GM19238 (cell line): ENCODE measurements at regions not wholly inside any gene's neighbourhood (a gene's known extent, or its start where the extent isn't known, plus 50 kb on each side); places are given as distances from the start of the nearest gene placed in this dataset.
"Not testable (repeated sequence)": the region's sequence is repeated elsewhere in the genome, so short reads cannot be mapped to it uniquely, and the experiment has no call there.

Experiments
- DNase-seq: peaks from one replicate; pipeline ENCODE4 v3.0.0; 2011; ENCODE audit warnings: low spot score; ENCODE audit not compliant: insufficient read length

DNA sequence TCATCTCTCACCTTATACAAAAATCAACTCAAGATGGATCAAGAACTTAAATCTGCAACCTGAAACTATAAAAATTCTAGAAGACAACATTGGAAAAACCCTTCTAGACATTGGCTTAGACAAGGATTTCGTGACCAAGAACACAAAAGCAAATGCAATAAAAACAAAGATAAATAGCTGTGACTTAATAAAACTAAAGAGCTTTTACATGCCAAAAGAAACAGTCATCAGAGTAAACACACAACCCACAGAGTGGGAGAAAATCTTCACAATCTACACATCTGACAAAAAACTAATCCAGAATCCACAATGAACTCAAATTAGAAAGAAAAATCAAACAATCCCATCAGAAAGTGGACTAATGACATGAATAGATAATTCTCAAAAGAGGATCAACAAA lies 532.4 kb downstream of the KIF20B start:
- DNase-seq = not testable (repeated sequence)

DNA sequence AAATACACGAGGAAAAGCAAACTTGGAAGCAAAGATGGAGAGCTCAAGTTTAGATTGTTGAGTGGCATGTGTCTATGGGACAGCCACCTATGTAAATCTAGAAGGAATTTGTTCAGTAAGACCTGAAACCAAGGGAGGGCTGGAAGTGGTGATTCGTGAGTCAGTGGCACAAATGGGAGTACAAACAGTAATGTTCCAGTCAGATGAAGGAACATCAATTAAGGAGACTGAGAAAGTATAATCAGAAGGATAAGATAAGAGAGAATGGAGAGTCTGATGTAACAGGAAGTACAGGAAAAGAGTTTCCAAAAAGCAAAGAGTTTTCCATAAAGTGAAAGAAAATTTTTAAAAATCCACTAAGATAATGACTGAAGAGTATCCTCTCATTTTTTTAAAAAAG lies 544.2 kb downstream of the KIF20B start:
- no peak for DNase-seq

DNA sequence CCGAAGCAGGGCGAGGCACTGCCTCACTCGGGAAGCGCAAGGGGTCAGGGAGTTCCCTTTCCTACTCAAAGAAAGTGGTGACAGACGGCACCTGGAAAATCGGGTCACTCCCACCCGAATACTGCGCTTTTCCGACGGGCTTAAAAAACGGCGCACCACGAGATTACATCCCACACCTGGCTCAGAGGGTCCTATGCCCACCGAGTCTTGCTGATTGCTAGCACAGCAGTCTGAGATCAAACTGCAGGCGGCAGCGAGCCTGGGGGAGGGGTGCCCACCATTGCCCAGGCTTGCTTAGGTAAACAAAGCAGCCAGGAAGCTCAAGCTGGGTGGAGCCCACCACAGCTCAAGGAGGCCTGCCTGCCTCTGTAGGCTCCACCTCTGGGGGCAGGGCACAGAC lies 549.4 kb downstream of the KIF20B start:
- DNase-seq = not testable (repeated sequence)

DNA sequence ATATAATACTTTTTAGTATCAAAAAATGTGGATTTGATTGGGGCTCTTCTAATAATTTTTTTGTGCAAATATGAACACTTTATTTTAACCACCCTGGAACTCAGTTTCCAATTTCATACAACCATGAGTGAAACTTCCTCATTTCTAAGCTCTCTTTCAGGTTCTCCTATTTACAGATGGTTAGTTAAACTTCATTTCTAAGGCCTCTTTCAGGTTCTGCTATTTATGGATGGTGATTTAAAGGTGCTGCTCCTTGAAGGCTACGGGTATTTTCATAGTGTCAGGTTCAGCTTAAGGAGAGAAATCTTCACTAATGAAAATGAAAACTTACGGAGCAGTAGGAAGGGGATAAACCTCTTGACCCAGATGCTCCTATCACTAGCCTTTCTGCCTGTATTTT lies 568.3 kb downstream of the KIF20B start:
- no peak for DNase-seq

DNA sequence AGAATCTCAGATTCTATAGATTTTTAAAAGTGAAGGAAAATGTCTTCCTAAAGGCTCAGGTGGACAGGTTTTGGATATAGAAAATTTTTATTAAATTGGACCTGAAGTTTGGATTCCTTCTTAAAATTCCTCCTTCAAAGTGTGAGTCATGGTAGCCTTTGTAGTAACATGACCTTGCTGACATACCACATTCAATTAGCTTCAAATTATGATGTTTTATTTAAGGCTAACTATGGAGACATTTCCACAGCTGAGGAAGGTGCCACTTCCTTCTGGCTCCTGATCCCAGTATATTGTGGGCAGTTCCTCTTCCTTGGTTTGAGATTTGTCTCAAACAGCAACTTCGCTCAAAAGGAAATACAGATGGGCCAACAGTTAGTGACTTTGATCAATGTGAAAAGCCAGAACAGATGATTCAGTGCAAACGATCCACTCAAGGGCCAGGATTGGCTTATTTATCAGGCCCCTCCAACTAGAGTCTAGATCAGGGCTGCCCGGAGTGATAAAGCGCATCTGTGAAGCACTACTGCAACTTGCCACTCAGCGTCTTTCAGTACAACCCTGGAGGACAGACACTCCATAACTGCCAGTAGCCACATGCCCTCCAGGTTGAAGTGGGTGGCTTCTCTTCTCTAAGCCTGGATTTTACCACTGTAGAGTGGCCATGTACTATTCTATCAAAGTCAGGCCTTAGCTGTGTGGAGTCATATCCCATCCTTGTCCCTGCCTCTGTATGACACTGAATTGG lies 573.5 kb downstream of the KIF20B start:
- no peak for DNase-seq

DNA sequence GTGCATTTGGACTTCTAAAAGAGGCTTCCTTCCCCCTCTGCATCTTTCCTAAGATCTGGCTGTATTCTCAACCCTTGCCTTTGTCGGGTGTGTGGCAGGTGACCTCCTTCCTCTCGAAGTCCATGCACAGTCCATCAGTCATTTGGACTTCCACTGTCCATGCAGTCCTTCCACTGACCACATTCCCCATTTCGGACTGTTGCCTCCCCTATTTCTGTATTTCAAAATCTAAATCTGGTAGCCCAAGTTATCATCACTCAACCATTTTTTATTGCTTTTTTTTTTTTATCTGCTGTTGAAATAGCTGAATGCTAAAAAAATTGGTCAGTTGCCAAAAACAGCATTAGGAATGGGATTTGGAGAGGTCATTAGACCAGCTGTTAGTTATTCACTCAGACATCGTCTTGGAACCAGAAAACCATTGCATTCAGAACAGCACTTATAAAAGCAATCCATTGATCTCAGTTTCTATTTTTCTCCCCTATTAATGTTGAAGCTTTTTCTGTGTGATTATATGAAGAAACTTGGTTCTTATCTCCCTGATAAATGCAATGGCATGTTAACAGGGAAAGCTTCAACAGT lies 575.6 kb downstream of the KIF20B start:
- DNase-seq = no peak

DNA sequence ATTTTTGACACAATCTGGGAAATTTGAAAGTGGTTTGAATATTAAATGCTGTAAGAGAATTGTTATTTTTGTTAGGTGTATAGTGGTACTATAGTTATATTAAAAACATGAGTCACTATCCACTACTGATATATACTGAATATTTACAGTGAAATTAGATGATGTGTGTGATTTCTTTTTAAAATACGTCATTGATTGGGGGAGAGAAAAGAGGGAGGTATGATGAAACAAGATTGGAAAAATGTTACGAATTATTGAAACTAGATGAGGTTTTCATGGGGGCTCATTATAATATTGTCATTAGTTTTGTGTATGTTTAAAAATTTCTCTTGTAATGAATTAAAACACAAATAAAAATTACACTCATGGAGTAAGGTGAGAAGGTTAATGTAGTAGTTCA lies 571.4 kb downstream of the HTR7 start:
- DNase-seq = no peak

DNA sequence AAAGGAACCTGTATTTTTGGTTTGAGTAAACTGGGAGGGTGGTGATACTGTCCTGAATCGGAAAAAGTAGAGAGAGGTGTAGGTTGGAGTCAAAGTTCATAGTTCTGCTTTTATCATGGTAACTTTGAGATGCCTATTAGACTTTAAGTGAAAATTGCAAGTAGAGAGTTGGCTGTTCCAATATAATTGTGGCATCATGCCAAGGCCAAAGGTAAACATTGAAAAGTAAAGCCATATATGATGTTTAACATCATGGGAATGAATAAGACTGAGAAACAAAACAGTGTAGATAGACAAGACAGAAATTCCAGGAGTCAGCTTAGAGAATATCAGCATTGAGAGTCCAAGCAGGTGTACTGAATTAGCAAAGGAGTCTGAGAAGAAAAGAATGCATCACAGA lies 570.9 kb downstream of the HTR7 start:
- no peak for DNase-seq

DNA sequence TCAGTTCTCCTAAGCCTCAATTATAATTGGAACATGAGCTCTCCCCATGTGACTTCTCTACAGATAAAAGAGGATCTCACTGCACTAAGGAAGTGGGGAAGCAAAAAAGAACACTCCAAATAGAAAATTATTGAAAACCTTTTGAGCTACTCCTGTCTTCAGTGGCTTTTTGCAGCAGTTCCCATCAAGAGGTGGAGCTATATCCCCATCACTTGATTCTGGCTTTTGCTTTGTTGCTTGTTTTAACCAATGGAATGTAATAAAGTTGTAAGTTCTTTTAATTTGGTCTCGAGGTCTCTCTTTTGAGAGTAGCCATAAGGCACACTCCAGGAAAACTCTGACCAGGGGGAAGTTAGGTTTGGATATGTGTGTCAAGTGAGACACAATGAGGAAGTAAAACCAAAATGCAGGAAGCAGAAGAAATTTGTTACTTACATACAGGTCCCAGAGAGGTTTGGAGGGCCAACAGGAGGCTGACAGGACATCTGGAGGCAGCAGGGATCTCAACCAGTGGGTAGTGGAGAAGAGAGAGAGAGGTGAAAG lies 569.4 kb downstream of the HTR7 start:
- no peak for DNase-seq

DNA sequence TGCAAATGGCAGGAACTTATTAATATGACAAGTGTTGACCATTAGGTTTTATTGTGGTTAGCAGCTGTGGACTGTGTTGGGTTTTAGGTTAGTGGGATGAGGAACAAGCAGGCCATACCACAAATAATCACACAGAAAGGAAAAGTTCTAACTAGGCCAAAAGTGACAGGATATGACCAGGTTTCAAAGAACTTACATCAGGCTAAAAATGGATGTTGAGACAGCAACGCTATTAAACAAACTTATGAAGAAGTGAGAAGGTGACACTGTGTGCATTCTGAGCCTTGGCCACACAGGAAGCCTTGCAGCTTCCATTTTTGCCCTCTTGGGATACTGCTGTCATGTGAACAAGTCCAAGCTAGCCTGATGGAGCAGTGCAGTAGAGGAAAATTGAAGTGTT lies 568.8 kb downstream of the HTR7 start:
- DNase-seq = no peak

DNA sequence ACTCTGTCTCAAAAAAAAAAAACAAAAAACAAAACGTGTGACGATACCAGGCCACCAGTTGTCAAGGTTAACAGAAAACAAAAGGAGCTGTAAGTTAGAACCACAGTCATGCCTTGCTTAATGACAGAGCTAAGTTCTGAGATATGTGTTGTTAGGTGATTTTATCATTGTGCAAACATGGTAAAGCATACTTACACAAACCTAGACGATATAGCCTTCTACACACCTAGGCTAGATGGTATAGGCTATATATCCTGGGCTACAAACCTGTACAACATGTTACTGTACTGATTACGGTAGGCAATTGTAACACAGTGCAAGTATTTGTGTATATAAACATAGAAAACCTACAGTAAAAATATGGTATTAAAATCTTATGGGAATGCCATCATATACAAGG lies 564.2 kb downstream of the HTR7 start:
- no peak for DNase-seq

DNA sequence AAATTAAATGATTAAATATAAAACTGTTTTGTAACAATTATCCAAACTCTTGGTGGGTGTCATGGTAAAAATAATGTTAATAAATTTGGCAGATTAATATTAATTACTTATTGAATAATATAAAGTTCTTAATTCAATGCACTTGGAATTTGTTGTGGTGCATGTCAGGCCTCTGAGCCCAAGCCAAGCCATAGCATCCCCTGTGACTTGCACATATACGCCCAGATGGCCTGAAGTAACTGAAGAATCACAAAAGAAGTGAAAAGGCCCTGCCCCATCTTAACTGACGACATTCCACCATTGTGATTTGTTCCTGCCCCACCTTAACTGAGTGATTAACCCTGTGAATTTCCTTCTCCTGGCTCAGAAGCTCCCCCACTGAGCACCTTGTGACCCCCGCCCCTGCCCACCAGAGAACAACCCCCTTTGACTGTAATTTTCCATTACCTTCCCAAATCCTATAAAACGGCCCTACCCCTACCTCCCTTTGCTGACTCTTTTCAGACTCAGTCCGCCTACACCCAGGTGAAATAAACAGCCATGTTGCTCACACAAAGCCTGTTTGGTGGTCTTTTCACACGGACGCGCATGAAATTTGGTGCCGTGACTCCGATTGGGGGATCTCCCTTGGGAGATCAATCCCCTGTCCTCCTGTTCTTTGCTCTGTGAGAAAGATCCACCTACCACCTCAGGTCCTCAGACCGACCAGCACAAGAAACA lies 562.9 kb downstream of the HTR7 start:
- not testable (repeated sequence) for DNase-seq

DNA sequence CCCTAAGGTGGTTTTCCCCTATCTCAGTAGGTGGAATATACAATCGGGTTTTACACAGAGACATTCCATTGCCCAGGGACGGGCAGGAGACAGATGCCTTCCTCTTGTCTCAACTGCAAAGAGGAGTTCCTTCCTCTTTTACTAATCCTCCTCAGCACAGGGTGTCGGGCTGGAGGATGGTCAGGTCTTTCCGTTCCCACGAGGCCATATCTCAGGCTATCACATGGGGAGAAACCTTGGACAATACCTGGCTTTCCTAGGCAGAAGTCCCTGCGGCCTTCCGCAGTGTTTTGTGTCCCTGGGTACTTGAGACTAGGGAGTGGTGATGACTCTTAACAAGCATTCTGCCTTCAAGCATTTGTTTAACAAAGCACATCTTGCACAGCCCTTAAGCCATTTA lies 555.8 kb downstream of the HTR7 start:
- DNase-seq = not testable (repeated sequence)

DNA sequence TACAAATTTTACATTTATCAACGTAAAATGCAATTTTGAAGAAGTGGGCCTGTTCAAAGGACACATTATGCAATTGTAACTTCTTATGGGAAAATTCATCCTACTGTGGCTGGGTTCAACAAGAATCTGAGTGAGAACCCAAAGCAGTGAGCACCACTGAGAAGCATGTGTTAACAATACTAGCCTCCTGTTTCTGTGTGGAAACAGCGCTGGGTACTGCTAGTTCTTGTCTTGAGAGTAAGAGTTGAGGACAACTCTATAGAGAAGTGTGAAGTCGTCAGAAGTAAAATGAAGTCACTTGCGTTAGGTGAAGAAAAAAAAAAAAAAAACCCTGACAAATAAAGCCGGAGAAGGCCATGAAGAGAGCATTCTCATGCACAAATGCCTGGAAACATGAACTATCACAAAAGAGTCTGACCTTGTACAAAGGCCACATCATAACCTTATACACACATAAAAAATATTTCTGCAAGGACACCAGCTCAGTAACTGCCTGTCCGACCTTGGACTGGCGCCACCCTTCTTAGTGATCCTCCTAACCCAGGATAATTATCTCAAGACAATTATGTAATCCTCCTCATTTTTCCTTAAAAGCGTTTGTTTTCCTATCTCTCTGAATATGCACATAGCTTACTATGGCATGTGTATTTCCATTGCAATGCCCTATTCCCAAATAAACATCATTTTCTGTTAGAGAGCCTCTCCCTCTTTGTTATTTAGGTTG lies 554.9 kb downstream of the HTR7 start:
- DNase-seq = no peak

DNA sequence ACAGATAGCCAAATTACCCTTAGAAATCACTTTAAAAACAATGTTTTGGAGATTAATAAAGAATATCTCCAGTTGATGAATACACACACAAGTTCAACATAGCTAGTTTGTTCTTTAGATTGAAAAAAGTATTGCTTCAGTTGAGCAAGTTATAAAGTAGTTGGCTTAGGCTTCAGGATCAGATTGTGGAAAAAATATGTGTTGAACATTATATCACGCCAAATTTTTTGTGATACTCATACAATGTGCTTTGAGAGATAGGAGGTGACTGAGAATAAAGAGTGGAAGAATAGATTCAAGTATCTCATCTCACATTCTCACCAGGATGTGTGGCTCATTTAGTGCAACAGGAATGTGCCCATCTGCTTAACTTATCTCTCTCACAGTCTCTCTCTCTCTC lies 553.3 kb downstream of the HTR7 start:
- no peak for DNase-seq

DNA sequence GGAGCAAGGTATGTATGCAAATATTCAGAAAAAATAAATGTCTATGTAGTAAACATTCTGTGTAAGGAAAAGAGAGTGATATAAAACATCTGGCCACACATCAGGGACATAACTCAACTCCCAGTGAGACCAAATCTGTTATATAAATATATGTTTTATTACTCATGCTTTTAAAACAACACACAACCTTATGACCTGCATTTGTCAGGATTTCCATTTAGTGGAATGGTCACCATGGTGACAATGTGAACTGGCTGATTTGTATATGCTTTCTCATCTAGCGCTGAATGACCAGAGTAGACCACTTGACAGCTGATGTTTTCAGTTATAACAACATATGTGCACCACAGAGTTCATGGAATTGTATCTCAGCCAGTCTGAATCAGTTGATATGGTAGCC lies 551.7 kb downstream of the HTR7 start:
- no peak for DNase-seq

DNA sequence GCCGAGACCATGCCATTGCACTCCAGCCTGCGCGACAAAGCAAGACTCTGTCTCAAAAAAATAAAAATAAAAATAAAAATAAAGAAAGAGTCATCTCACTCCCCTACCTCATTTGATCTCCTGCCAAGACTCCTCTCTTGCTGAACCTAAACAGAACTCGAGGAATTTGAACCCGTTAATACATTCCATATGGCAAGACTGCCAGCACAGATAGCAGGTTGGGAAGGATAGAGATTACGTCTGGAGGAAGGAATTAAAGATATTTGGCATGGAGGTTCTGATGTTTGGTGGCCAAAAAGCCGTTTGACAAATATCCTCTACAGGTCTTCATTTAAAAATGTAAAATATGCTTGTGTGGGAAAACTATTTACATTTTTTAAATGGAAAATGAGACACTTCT lies 549.6 kb downstream of the HTR7 start:
- no peak for DNase-seq

DNA sequence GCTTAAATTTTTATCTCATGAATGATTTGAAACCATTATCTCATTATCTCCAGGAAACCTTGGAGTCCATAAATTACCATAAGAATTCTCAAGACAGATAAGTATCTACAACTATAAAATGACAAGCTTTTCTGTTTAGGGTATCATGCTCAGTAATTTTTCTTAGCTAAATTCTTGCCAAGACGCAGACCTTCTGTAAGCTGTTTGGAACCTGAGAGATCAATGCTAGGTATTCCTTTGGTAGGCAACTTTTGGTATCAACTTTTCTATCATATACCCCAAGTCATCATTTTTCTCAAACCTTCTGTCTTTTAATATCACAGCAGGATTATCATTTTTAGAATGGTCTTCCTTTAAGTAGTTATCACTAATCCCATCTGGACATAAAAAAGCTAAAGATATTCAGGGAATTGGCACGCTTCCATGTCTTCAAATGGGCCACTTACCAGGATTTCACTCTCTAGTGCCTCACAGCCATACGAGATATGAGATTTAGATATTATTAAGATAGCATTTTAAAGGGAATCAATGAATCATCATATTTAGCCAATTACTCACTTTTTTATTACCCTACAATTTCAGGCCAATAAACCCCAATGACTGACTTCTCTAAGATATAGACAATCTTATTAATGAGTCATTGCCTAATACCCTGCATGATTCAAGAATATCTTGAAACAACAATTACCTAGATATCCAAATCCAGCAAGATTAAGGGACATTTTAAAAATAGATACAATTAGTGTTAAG lies 544.1 kb downstream of the HTR7 start:
- DNase-seq = no peak

DNA sequence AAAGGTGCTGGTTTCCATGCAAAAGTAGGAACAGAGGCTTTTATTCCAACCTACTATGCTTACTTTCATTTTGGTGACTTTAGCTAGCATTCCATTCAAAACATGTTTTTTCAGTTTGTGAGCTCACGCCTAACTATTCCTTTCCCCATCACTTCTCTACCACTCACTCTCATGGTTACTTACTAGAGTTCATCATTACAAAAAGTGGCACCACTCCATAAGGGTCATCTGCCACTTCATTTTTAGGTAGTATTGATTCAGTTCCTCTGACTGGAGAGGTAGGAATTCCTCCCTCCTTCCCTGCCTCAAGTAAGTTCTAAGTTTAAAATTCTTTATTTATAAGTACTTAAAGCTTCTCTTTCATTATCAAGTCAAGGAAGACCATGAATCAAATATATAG lies 543.1 kb downstream of the HTR7 start:
- DNase-seq = no peak

DNA sequence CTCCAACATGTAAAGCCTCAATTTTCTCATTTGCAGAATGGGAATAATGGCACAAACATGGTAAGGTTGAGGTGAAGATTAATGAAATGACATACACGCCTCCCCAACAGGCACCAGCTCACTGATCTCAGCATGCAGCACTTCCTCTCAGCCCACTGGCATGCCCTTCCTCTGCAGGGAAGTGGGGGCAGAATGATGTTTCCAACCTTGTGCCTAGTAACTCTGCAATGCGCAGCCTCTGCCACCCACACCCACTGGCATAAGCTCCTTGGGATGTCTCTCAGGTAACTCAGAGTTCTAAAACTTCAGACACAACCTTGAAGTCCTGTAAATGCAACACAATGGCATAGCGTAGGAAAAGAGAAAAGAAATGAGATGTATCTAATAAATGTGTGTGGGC lies 540.7 kb downstream of the HTR7 start:
- DNase-seq = no peak

DNA sequence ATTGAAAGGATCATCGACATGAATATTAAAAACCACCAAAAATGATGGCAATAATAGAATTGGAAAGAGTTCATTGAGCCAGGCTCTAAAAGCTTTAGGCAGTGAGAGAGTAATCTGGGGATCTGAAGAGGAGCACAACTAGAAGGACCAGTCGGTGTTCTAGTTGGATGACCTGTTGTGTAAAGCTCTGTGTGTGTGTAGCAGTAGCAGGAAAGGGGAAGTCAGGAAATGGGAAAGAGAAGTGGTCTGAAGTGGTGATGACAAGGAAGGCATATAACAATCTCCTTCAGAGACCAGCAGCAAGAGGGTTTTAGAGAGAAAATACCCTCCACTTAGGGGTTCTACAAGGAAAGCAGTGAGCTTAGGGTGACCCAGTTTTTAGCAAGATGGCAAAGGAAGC lies 539.2 kb downstream of the HTR7 start:
- no peak for DNase-seq
